Fibroblast of lung (primary cell): ENCODE measurements at regions not wholly inside any gene's neighbourhood (a gene's known extent, or its start where the extent isn't known, plus 50 kb on each side); places are given as distances from the start of the nearest gene placed in this dataset.

ENCODE experiments used
- EZH2 ChIP-seq: IDR thresholded peaks from 2 replicates; pipeline ENCODE4 v1.5.1; 2012; ENCODE audit warnings: low read length, control low read depth, mild to moderate bottlenecking; ENCODE audit errors: missing control alignments
- TF ChIP-seq, protein P1 (sequence below), 2 donors: IDR thresholded peaks in 1 of 2; conservative IDR thresholded peaks in 1 of 2; 1 replicate in 1 of 2; 2 replicates in 1 of 2; pipeline ENCODE4 v1.5.1; 2011 to 2012; ENCODE audit warnings: low read length in 2 of 2, control low read depth in 1 of 2, inconsistent platforms in 1 of 2, low read depth in 1 of 2, mild to moderate bottlenecking in 1 of 2

DNA sequence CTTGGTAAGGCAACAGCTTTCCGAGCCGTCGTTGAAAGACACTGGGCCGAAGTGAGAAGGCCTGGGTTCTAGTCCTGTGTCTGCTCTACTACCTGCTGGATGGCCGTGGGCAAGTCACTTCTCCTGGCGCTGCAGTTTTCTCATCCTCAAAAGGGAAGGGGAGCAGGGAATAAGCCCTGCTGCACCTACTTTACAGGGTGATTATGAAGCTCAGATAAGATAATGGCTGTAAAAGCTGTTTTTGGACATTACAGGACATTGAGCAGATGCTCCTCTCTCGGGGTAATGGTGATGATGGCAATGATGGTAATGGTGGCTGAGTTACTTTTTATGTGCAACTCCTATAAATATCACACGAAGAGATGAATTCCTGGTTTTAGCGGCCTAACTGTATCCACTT lies 152.6 kb downstream of the FAM43A start:
- TF ChIP-seq, protein P1, sequence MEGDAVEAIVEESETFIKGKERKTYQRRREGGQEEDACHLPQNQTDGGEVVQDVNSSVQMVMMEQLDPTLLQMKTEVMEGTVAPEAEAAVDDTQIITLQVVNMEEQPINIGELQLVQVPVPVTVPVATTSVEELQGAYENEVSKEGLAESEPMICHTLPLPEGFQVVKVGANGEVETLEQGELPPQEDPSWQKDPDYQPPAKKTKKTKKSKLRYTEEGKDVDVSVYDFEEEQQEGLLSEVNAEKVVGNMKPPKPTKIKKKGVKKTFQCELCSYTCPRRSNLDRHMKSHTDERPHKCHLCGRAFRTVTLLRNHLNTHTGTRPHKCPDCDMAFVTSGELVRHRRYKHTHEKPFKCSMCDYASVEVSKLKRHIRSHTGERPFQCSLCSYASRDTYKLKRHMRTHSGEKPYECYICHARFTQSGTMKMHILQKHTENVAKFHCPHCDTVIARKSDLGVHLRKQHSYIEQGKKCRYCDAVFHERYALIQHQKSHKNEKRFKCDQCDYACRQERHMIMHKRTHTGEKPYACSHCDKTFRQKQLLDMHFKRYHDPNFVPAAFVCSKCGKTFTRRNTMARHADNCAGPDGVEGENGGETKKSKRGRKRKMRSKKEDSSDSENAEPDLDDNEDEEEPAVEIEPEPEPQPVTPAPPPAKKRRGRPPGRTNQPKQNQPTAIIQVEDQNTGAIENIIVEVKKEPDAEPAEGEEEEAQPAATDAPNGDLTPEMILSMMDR (conservative IDR thresholded peaks at IDR 0.05 in 1 of 2, IDR thresholded peaks at IDR 0.05 in 1 of 2; ENCODE audit: low read depth in 1 of 2, low read length in 2 of 2) = no peak
- no peak for TF ChIP-seq EZH2
